ENCODE measurements at regions not wholly inside any gene's neighbourhood (a gene's known extent, or its start where the extent isn't known, plus 50 kb on each side); places are given as distances from the start of the nearest gene placed in this dataset.
"Not testable (repeated sequence)": the region's sequence is repeated elsewhere in the genome, so short reads cannot be mapped to it uniquely, and the experiment has no call there.

GRCh38 chr3:75214332-75214731 is 449.8 kb upstream of the FRG2C start:
- DNase-seq; H3K27ac Mint-ChIP-seq; POLR2A ChIA-PET (ENCODE audit: partially characterized antibody); H3K9me3 ChIP-seq (ENCODE audit: control insufficient read depth in 1 of 2, low read length in 2 of 2); H3K36me3 ChIP-seq (ENCODE audit: insufficient read depth, low read length); H3K4me3 ChIP-seq (ENCODE audit: low read length in 2 of 2); H3K27me3 Mint-ChIP-seq; H3K4me3 Mint-ChIP-seq; H3K4me1 ChIP-seq (ENCODE audit: insufficient read depth, low read length); CTCF ChIA-PET (ENCODE audit: partially characterized antibody); H3K27me3 ChIP-seq (ENCODE audit: insufficient read depth, low read length); intact Hi-C loops (cut with micrococcal nuclease); H3K4me1 Mint-ChIP-seq; H3K9me3 Mint-ChIP-seq; H3K27ac ChIP-seq (ENCODE audit: low read depth, low read length); H3K36me3 Mint-ChIP-seq: not testable (repeated sequence)

DNA sequence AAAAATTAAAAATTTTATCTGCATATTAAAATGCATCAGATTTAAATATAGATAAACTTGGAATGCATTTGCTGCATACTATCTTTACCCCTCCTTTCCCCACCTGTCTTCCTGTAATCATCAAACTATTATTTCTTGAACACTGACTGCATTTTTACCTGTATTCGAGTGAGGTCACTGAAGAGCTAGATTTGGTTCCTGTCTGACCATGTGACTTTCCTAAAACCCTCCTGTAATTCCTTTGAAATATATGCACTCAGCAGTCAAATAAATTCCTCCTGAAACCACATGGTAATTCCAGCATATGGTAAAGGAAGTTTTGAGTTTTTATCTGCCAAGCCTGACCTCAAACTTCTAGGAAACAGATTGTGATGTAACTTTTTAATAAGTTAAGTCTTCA is 445.6 kb upstream of the FRG2C start:
- intact Hi-C loops (cut with micrococcal nuclease): no loop called here
- Histone ChIP-seq H3K27me3 (ENCODE audit: insufficient read depth, low read length) (no peaks in the 10 kb centered on the region), H3K9me3 (ENCODE audit: control insufficient read depth in 1 of 2, low read length in 2 of 2) (no peaks in the 10 kb centered on the region), H3K4me1 (ENCODE audit: insufficient read depth, low read length) (no peaks in the 10 kb centered on the region), H3K27ac (ENCODE audit: low read depth, low read length) (no peak overlapping the region), H3K4me3 (ENCODE audit: low read length in 2 of 2) (no peak overlapping the region), H3K36me3 (ENCODE audit: insufficient read depth, low read length) (no peaks in the 10 kb centered on the region)
- CTCF ChIA-PET (ENCODE audit: partially characterized antibody): no interaction called here
- Mint-ChIP-seq H3K4me3 (no peak overlapping the region), H3K27me3 (peaks cover 2 to 5% of the 10 kb centered on the region in 2 donors), H3K36me3 (no peaks in the 10 kb centered on the region), H3K9me3 (peaks cover 0 to 4% (median 0%) of the 10 kb centered on the region in 8 donors), H3K27ac (no peak overlapping the region), H3K4me1 (no peaks in the 10 kb centered on the region)
- POLR2A ChIA-PET (ENCODE audit: partially characterized antibody): no interaction called here
- DNase-seq: no peak

DNA sequence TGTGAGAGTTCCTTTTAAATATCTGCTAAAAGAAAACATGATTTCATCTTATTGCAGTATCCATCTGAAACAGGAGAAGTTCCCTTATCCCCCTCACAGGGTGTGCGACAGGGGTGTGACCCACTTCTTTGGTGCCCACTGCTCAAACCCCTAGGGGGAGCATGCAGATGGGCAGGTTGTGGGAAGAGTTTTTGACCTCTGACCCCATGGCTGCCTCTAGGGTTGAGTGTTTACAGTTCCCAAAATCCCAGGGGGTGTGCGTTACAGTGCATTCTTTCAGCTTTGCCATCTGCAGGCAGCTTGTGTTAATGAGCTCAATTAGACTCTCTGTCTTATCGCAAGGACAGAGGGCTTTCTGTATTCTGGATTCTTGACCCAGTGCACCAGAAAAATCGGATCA is 443.2 kb upstream of the FRG2C start:
- Mint-ChIP-seq H3K4me3 (no peak overlapping the region), H3K4me1 (no peaks in the 10 kb centered on the region), H3K27ac (no peak overlapping the region), H3K27me3 (peaks cover 2% of the 10 kb centered on the region in 2 donors), H3K9me3 (no peaks in the 10 kb centered on the region), H3K36me3 (no peaks in the 10 kb centered on the region)
- intact Hi-C loops (cut with micrococcal nuclease): no loop called here
- no peak overlapping the region for H3K27ac ChIP-seq (ENCODE audit: low read depth, low read length)
- CTCF ChIA-PET (ENCODE audit: partially characterized antibody): no interaction called here
- H3K27me3 ChIP-seq (ENCODE audit: insufficient read depth, low read length): no peaks in the 10 kb centered on the region
- no peak overlapping the region for H3K4me3 ChIP-seq (ENCODE audit: low read length in 2 of 2)
- H3K4me1 ChIP-seq (ENCODE audit: insufficient read depth, low read length): no peaks in the 10 kb centered on the region
- H3K9me3 ChIP-seq (ENCODE audit: control insufficient read depth in 1 of 2, low read length in 2 of 2): no peaks in the 10 kb centered on the region
- POLR2A ChIA-PET (ENCODE audit: partially characterized antibody): no interaction called here
- DNase-seq: peak in 1 of 5 donors; percentile 31
- no peaks in the 10 kb centered on the region for H3K36me3 ChIP-seq (ENCODE audit: insufficient read depth, low read length)

- no peak for DNase-seq
- no peaks in the 10 kb centered on the region for H3K36me3 Mint-ChIP-seq
- no peaks in the 10 kb centered on the region for H3K27me3 ChIP-seq (ENCODE audit: insufficient read depth, low read length)
- H3K4me3 Mint-ChIP-seq: no peak overlapping the region
- peaks cover 0 to 4% of the 10 kb centered on the region in 2 donors for H3K27me3 Mint-ChIP-seq
- no peaks in the 10 kb centered on the region for H3K9me3 Mint-ChIP-seq
- H3K4me3 ChIP-seq (ENCODE audit: low read length in 2 of 2): no peak overlapping the region
- no peaks in the 10 kb centered on the region for H3K4me1 Mint-ChIP-seq
- H3K9me3 ChIP-seq (ENCODE audit: control insufficient read depth in 1 of 2, low read length in 2 of 2): no peaks in the 10 kb centered on the region
- no peak overlapping the region for H3K27ac Mint-ChIP-seq
- H3K36me3 ChIP-seq (ENCODE audit: insufficient read depth, low read length): no peaks in the 10 kb centered on the region
- intact Hi-C loops (cut with micrococcal nuclease): no loop called here
- CTCF ChIA-PET (ENCODE audit: partially characterized antibody): no interaction called here
- H3K4me1 ChIP-seq (ENCODE audit: insufficient read depth, low read length): no peaks in the 10 kb centered on the region
- H3K27ac ChIP-seq (ENCODE audit: low read depth, low read length): no peak overlapping the region
- POLR2A ChIA-PET (ENCODE audit: partially characterized antibody): no interaction called here
Measured at GRCh38 chr3:75224412-75224811, 439.7 kb upstream of the FRG2C start.

DNA sequence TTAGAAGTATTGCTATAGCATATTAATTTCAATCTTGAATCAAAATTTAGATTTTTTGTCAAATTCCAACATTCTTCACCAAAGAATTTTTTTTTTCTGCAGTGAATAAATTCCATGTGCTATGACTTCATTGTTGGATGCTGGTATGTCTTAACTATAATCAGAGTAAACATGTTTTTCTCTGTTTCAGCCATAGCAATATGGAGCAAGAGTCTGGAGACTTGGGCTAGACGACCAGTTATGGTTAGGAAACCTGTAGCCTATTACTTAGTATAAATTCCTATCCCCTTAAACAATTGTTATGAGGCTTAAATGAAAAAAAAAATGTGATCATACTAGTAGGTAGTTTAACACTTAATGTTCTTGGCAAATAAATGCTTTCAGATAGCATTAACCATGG is 431.9 kb upstream of the FRG2C start:
- H3K4me3 Mint-ChIP-seq: no peak overlapping the region
- CTCF ChIA-PET (ENCODE audit: partially characterized antibody): no interaction called here
- H3K27ac Mint-ChIP-seq: no peak overlapping the region
- H3K36me3 ChIP-seq (ENCODE audit: insufficient read depth, low read length): no peaks in the 10 kb centered on the region
- peaks cover 0 to 3% (median 0%) of the 10 kb centered on the region in 8 donors for H3K9me3 Mint-ChIP-seq
- no peaks in the 10 kb centered on the region for H3K4me1 Mint-ChIP-seq
- H3K9me3 ChIP-seq (ENCODE audit: control insufficient read depth in 1 of 2, low read length in 2 of 2): no peaks in the 10 kb centered on the region
- POLR2A ChIA-PET (ENCODE audit: partially characterized antibody): no interaction called here
- H3K27me3 ChIP-seq (ENCODE audit: insufficient read depth, low read length): no peaks in the 10 kb centered on the region
- DNase-seq: no peak
- no peak overlapping the region for H3K27ac ChIP-seq (ENCODE audit: low read depth, low read length)
- H3K4me3 ChIP-seq (ENCODE audit: low read length in 2 of 2): no peak overlapping the region
- no peaks in the 10 kb centered on the region for H3K36me3 Mint-ChIP-seq
- intact Hi-C loops (cut with micrococcal nuclease): no loop called here
- H3K27me3 Mint-ChIP-seq: peaks cover 1 to 6% of the 10 kb centered on the region in 2 donors
- no peaks in the 10 kb centered on the region for H3K4me1 ChIP-seq (ENCODE audit: insufficient read depth, low read length)

GRCh38 chr3:75235631-75236030 is 428.5 kb upstream of the FRG2C start:
- ChIA-PET POLR2A (ENCODE audit: partially characterized antibody) (no interaction called here), CTCF (ENCODE audit: partially characterized antibody) (no interaction called here)
- Mint-ChIP-seq H3K27ac (no peak overlapping the region), H3K4me1 (no peaks in the 10 kb centered on the region), H3K36me3 (no peaks in the 10 kb centered on the region), H3K9me3 (peaks cover 0 to 3% (median 0%) of the 10 kb centered on the region in 8 donors), H3K27me3 (peaks cover 0 to 5% of the 10 kb centered on the region in 2 donors), H3K4me3 (no peak overlapping the region)
- no peak overlapping the region for H3K4me3 ChIP-seq (ENCODE audit: low read length in 2 of 2)
- H3K36me3 ChIP-seq (ENCODE audit: insufficient read depth, low read length): no peaks in the 10 kb centered on the region
- no peaks in the 10 kb centered on the region for H3K9me3 ChIP-seq (ENCODE audit: control insufficient read depth in 1 of 2, low read length in 2 of 2)
- no peak overlapping the region for H3K27ac ChIP-seq (ENCODE audit: low read depth, low read length)
- no peak for DNase-seq
- H3K4me1 ChIP-seq (ENCODE audit: insufficient read depth, low read length): no peaks in the 10 kb centered on the region
- H3K27me3 ChIP-seq (ENCODE audit: insufficient read depth, low read length): no peaks in the 10 kb centered on the region
- intact Hi-C loops (cut with micrococcal nuclease): no loop called here

GRCh38 chr3:75237053-75237452 is 427.1 kb upstream of the FRG2C start:
- H3K9me3 ChIP-seq (ENCODE audit: control insufficient read depth in 1 of 2, low read length in 2 of 2): no peaks in the 10 kb centered on the region
- Mint-ChIP-seq H3K27me3 (peaks cover 0 to 5% of the 10 kb centered on the region in 2 donors), H3K9me3 (peaks cover 0 to 3% (median 0%) of the 10 kb centered on the region in 8 donors), H3K27ac (no peak overlapping the region), H3K36me3 (no peaks in the 10 kb centered on the region), H3K4me3 (no peak overlapping the region), H3K4me1 (peaks cover 0 to 2% (median 0%) of the 10 kb centered on the region in 4 donors)
- ChIA-PET POLR2A (ENCODE audit: partially characterized antibody) (no interaction called here), CTCF (ENCODE audit: partially characterized antibody) (no interaction called here)
- no peak overlapping the region for H3K4me3 ChIP-seq (ENCODE audit: low read length in 2 of 2)
- H3K36me3 ChIP-seq (ENCODE audit: insufficient read depth, low read length): no peaks in the 10 kb centered on the region
- no peak overlapping the region for H3K27ac ChIP-seq (ENCODE audit: low read depth, low read length)
- intact Hi-C loops (cut with micrococcal nuclease): no loop called here
- H3K27me3 ChIP-seq (ENCODE audit: insufficient read depth, low read length): no peaks in the 10 kb centered on the region
- no peak for DNase-seq
- no peaks in the 10 kb centered on the region for H3K4me1 ChIP-seq (ENCODE audit: insufficient read depth, low read length)

DNA sequence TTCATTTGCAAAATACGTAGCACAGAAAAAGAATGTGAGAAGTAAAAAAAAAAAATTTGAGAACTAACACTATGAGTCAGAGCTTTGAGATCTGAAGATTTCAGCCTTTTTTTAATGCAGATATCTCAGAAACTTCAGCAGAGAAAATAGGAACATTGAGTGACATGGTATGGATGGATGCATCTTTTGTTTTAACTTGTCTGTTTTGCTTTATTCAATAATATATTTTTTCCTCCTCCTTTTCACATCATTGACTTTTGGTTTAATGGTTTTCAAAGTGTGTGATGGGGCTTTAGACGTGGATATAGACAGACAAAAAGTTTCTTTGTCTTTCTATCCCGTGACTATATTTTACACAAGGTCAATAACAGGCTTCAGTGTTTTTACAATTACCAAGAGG is 426.7 kb upstream of the FRG2C start:
- no peaks in the 10 kb centered on the region for H3K9me3 ChIP-seq (ENCODE audit: control insufficient read depth in 1 of 2, low read length in 2 of 2)
- ChIA-PET POLR2A (ENCODE audit: partially characterized antibody) (no interaction called here), CTCF (ENCODE audit: partially characterized antibody) (no interaction called here)
- H3K27ac ChIP-seq (ENCODE audit: low read depth, low read length): no peak overlapping the region
- Mint-ChIP-seq H3K4me1 (peaks cover 0 to 2% (median 0%) of the 10 kb centered on the region in 4 donors), H3K27me3 (peaks cover 0 to 5% of the 10 kb centered on the region in 2 donors), H3K4me3 (no peak overlapping the region), H3K36me3 (no peaks in the 10 kb centered on the region), H3K27ac (no peak overlapping the region), H3K9me3 (peaks cover 0 to 3% (median 0%) of the 10 kb centered on the region in 8 donors)
- no peaks in the 10 kb centered on the region for H3K4me1 ChIP-seq (ENCODE audit: insufficient read depth, low read length)
- H3K36me3 ChIP-seq (ENCODE audit: insufficient read depth, low read length): no peaks in the 10 kb centered on the region
- no peak overlapping the region for H3K4me3 ChIP-seq (ENCODE audit: low read length in 2 of 2)
- H3K27me3 ChIP-seq (ENCODE audit: insufficient read depth, low read length): no peaks in the 10 kb centered on the region
- intact Hi-C loops (cut with micrococcal nuclease): no loop called here
- DNase-seq: no peak

All from CD4-positive, alpha-beta memory T cell (primary cell).